ENCODE measurements at regions not wholly inside any gene's neighbourhood (a gene's known extent, or its start where the extent isn't known, plus 50 kb on each side); places are given as distances from the start of the nearest gene placed in this dataset.

GRCh38 chr16:86387468-86388440 is 122.6 kb upstream of the FOXF1 start:
- TF ChIP-seq CTCF (conservative IDR thresholded peaks at IDR 0.05 in 1 of 2, IDR thresholded peaks at IDR 0.05 in 1 of 2; ENCODE audit: extremely low read depth in 1 of 2, insufficient read depth in 1 of 2, low read depth in 1 of 2, low read length in 2 of 2) (no peak), EZH2 (IDR thresholded peaks at IDR 0.05; ENCODE audit: borderline replicate concordance, low read length) (no peak)
